ENCODE measurements at regions not wholly inside any gene's neighbourhood (a gene's known extent, or its start where the extent isn't known, plus 50 kb on each side); places are given as distances from the start of the nearest gene placed in this dataset.

DNA sequence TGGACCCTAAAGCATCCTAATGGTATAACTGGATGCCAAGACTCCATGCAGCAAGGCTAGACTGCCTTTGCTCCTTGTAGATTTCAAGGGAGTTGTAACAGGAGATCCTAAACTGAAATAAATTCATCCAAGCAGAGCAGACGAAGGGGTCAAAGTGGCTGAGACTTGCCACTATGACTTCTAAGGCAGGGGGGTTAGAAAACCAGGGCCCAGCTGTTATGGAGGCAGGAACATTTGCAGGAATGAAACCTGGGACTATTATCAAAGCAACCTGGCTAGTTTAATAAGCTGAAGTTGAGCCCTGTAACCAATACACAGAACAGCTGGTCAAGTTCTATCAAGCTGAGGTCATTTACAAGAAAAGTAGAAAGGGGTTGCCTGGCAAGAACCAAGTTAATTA lies 122.2 kb upstream of the TRPC6 start:
- TF ChIP-seq POLR2A (IDR thresholded peaks at IDR 0.05; ENCODE audit: borderline replicate concordance, extremely low read depth, insufficient read depth, insufficient read length) = no peak
- TF ChIP-seq, protein P1, sequence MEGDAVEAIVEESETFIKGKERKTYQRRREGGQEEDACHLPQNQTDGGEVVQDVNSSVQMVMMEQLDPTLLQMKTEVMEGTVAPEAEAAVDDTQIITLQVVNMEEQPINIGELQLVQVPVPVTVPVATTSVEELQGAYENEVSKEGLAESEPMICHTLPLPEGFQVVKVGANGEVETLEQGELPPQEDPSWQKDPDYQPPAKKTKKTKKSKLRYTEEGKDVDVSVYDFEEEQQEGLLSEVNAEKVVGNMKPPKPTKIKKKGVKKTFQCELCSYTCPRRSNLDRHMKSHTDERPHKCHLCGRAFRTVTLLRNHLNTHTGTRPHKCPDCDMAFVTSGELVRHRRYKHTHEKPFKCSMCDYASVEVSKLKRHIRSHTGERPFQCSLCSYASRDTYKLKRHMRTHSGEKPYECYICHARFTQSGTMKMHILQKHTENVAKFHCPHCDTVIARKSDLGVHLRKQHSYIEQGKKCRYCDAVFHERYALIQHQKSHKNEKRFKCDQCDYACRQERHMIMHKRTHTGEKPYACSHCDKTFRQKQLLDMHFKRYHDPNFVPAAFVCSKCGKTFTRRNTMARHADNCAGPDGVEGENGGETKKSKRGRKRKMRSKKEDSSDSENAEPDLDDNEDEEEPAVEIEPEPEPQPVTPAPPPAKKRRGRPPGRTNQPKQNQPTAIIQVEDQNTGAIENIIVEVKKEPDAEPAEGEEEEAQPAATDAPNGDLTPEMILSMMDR (IDR thresholded peaks at IDR 0.05 in 2 of 3, conservative IDR thresholded peaks at IDR 0.05 in 1 of 3; ENCODE audit: borderline replicate concordance in 1 of 3, insufficient read depth in 1 of 3, low read depth in 2 of 3, low read length in 2 of 3) = no peak
- TF ChIP-seq TCF7L2 (IDR thresholded peaks at IDR 0.05; ENCODE audit: borderline replicate concordance, extremely low read depth, insufficient read depth, insufficient read length) = no peak
- TF ChIP-seq YY1 (IDR thresholded peaks at IDR 0.05; ENCODE audit: extremely low read depth, insufficient replicate concordance, low read depth, low read length) = no peak
- TF ChIP-seq, protein P2, sequence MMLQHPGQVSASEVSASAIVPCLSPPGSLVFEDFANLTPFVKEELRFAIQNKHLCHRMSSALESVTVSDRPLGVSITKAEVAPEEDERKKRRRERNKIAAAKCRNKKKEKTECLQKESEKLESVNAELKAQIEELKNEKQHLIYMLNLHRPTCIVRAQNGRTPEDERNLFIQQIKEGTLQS (IDR thresholded peaks at IDR 0.05) = no peak
- no peak for TF ChIP-seq EZH2phosphoT487 (IDR thresholded peaks at IDR 0.05; ENCODE audit: borderline replicate concordance)
- no peak for TF ChIP-seq POLR2AphosphoS5 (IDR thresholded peaks at IDR 0.05; ENCODE audit: low read depth, low read length)
- no peak for TF ChIP-seq FOSL1 (IDR thresholded peaks at IDR 0.05; ENCODE audit: low read depth)
- TF ChIP-seq JUND (IDR thresholded peaks at IDR 0.05) = no peak
